CD14-positive monocyte (primary cell): ENCODE measurements at regions not wholly inside any gene's neighbourhood (a gene's known extent, or its start where the extent isn't known, plus 50 kb on each side); places are given as distances from the start of the nearest gene placed in this dataset.

Experiments
- DNase-seq, 3 donors: peaks; one replicate each; pipeline ENCODE4 v3.0.0-alpha.2; 2011 to 2022
- H2AFZ ChIP-seq: 2 replicates; pipeline ENCODE4 v1.6.0; 2012; ENCODE audit warnings: mild to moderate bottlenecking, low read depth, low read length, inconsistent platforms; ENCODE audit not compliant: insufficient read depth, poor library complexity, severe bottlenecking
- H3K27ac ChIP-seq, 2 donors: 1 replicate in 1 of 2; 2 replicates in 1 of 2; pipeline ENCODE4 v1.5.1; 2012 to 2013; ENCODE audit warnings: low read length in 2 of 2, control low read depth in 1 of 2, inconsistent platforms in 1 of 2, low read depth in 1 of 2, mild to moderate bottlenecking in 1 of 2
- H3K27me3 ChIP-seq, 2 donors: one replicate each; pipeline versions ENCODE4 v1.6.0 to v1.6.1; 2011 to 2013; ENCODE audit warnings: low read length in 2 of 2; ENCODE audit not compliant: control insufficient read depth in 2 of 2, insufficient read depth in 2 of 2
- H3K36me3 ChIP-seq, 2 donors: replicated peaks in 1 of 2; 1 replicate in 1 of 2; 2 replicates in 1 of 2; pipeline versions ENCODE4 v1.5.1 to v1.6.1; 2012 to 2013; ENCODE audit warnings: low read length in 2 of 2, control low read depth in 1 of 2, inconsistent platforms in 1 of 2, mild to moderate bottlenecking in 1 of 2; ENCODE audit not compliant: insufficient read depth in 2 of 2, control insufficient read depth in 1 of 2
- H3K4me1 ChIP-seq, 2 donors: 1 replicate in 1 of 2; 2 replicates in 1 of 2; pipeline versions ENCODE4 v1.5.1 to v1.6.1; 2012 to 2013; ENCODE audit warnings: low read length in 2 of 2, control low read depth in 1 of 2, inconsistent platforms in 1 of 2, mild to moderate bottlenecking in 1 of 2, moderate library complexity in 1 of 2; ENCODE audit not compliant: insufficient read depth in 2 of 2, control insufficient read depth in 1 of 2
- H3K4me2 ChIP-seq: replicated peaks from 2 replicates; pipeline ENCODE3; 2012; ENCODE audit warnings: low read length, moderate library complexity, mild to moderate bottlenecking; ENCODE audit not compliant: poor library complexity, severe bottlenecking; ENCODE audit errors: extremely low read depth
- H3K4me3 ChIP-seq, 3 experiments: fragments of 200-600 bp in 1 of 3; sonication (generic) in 1 of 3; replicated peaks in 1 of 3; 1 replicate in 2 of 3; 2 replicates in 1 of 3; pipeline ENCODE4 v1.5.1; 2011 to 2013; ENCODE audit warnings: low read length in 3 of 3, mild to moderate bottlenecking in 3 of 3, control low read depth in 2 of 3, low read depth in 2 of 3, inconsistent platforms in 1 of 3, moderate library complexity in 1 of 3
- H3K79me2 ChIP-seq: 2 replicates; pipeline ENCODE4 v1.6.0; 2012; ENCODE audit warnings: mild to moderate bottlenecking, control low read depth, inconsistent platforms, low read length, moderate library complexity; ENCODE audit not compliant: insufficient read depth
- H3K9ac ChIP-seq: 2 replicates; pipeline ENCODE4 v1.6.0; 2017; ENCODE audit warnings: low read length, mild to moderate bottlenecking; ENCODE audit not compliant: insufficient read depth, poor library complexity, severe bottlenecking
- H3K9me3 ChIP-seq, 2 donors: replicated peaks in 1 of 2; 1 replicate in 1 of 2; 2 replicates in 1 of 2; pipeline versions ENCODE4 v1.5.1 to v1.6.1; 2012 to 2013; ENCODE audit warnings: low read length in 2 of 2, control low read depth in 1 of 2; ENCODE audit not compliant: control insufficient read depth in 1 of 2, insufficient read depth in 1 of 2
- H4K20me1 ChIP-seq: 2 replicates; pipeline ENCODE4 v1.6.0; 2012; ENCODE audit warnings: mild to moderate bottlenecking, low read length, control low read depth, moderate library complexity; ENCODE audit not compliant: insufficient read depth
- H3K27ac Mint-ChIP-seq, 7 donors: one replicate each; pipeline ENCODE4 v1.8.0; 2020; ENCODE audit warnings: mild to moderate bottlenecking in 7 of 7, mixed read lengths in 7 of 7, moderate library complexity in 6 of 7, inconsistent platforms in 2 of 7
- H3K27me3 Mint-ChIP-seq, 3 donors: one replicate each; pipeline ENCODE4 v1.8.0; 2021 to 2022; ENCODE audit warnings: low read depth in 3 of 3, mild to moderate bottlenecking in 3 of 3, mixed read lengths in 3 of 3, moderate library complexity in 3 of 3, inconsistent platforms in 1 of 3
- H3K36me3 Mint-ChIP-seq, 2 donors: one replicate each; pipeline ENCODE4 v1.8.0; 2020; ENCODE audit warnings: mixed read lengths in 2 of 2, inconsistent platforms in 1 of 2, mild to moderate bottlenecking in 1 of 2
- H3K4me1 Mint-ChIP-seq: one replicate; pipeline ENCODE4 v1.8.0; 2020; ENCODE audit warnings: mild to moderate bottlenecking, mixed read lengths
- H3K4me3 Mint-ChIP-seq, 2 donors: one replicate each; pipeline ENCODE4 v1.8.0; 2020; ENCODE audit warnings: mild to moderate bottlenecking in 2 of 2, mixed read lengths in 2 of 2, moderate library complexity in 1 of 2
- H3K9me3 Mint-ChIP-seq, 7 donors: one replicate each; pipeline ENCODE4 v1.8.0; 2020 to 2022; ENCODE audit warnings: mixed read lengths in 7 of 7, mild to moderate bottlenecking in 6 of 7, moderate library complexity in 6 of 7, inconsistent platforms in 2 of 7
- WGBS: methylation state at CpG from one replicate; pipeline ENCODE4 v1.1.5; 2013; ENCODE audit warnings: missing lambda C conversion rate; ENCODE audit not compliant: insufficient coverage; 5-methylcytosine and 5-hydroxymethylcytosine counted together
- intact Hi-C, 2 donors: fragments of 100-400 bp; cut with micrococcal nuclease; formaldehyde crosslinking; loops; one replicate each; pipeline versions ENCODE4 v1.15.0 to v1.15.1; 2023
- TF ChIP-seq, protein P1 (sequence below): fragments of 200-600 bp; IDR thresholded peaks from one replicate; pipeline ENCODE4 v1.8.0; 2022; ENCODE audit warnings: antibody characterized with exemption, mild to moderate bottlenecking

- DNase-seq: peak in 1 of 3 donors; percentile 41
- intact Hi-C loops: loop anchor here in 1 of 2 donors (10.0 kb wide), 1 partner anchor 594 kb away; no protein-coding TSS in a partner anchor
- no peak overlapping the region for H3K4me3 ChIP-seq
- Mint-ChIP-seq H3K27me3 (peaks cover 0 to 3% (median 0%) of the 10 kb centered on the region in 3 donors), H3K9me3 (no peaks in the 10 kb centered on the region), H3K27ac (peak overlapping the region in 3 of 7 donors; percentile 14 to 41 (median 15)), H3K4me3 (no peak overlapping the region), H3K4me1 (peaks cover 60% of the 10 kb centered on the region), H3K36me3 (peaks cover 6 to 18% of the 10 kb centered on the region in 2 donors)
- H3K36me3 ChIP-seq: no peaks in the 10 kb centered on the region
- peaks cover 40 to 52% of the 10 kb centered on the region in 2 donors for H3K4me1 ChIP-seq
- no peak overlapping the region for H2AFZ ChIP-seq
- H3K27me3 ChIP-seq: no peaks in the 10 kb centered on the region
- H3K4me2 ChIP-seq: no peak overlapping the region
- TF ChIP-seq, protein P1, sequence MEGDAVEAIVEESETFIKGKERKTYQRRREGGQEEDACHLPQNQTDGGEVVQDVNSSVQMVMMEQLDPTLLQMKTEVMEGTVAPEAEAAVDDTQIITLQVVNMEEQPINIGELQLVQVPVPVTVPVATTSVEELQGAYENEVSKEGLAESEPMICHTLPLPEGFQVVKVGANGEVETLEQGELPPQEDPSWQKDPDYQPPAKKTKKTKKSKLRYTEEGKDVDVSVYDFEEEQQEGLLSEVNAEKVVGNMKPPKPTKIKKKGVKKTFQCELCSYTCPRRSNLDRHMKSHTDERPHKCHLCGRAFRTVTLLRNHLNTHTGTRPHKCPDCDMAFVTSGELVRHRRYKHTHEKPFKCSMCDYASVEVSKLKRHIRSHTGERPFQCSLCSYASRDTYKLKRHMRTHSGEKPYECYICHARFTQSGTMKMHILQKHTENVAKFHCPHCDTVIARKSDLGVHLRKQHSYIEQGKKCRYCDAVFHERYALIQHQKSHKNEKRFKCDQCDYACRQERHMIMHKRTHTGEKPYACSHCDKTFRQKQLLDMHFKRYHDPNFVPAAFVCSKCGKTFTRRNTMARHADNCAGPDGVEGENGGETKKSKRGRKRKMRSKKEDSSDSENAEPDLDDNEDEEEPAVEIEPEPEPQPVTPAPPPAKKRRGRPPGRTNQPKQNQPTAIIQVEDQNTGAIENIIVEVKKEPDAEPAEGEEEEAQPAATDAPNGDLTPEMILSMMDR: no peak
- H3K79me2 ChIP-seq: no peaks in the 10 kb centered on the region
- H4K20me1 ChIP-seq: no peaks in the 10 kb centered on the region
- 73% methylated on average over 5 of the region's 11 CpGs for WGBS
- H3K9ac ChIP-seq: no peak overlapping the region
- no peaks in the 10 kb centered on the region for H3K9me3 ChIP-seq
- H3K27ac ChIP-seq: peak overlapping the region in 1 of 2 donors; percentile 17
Observed at GRCh38 chr1:173418107-173418985, 58.8 kb upstream of the PRDX6 start.

GRCh38 chr1:173420330-173420806, 56.8 kb upstream of the PRDX6 start:
- peak overlapping the region in 3 of 7 donors; percentile 51 to 79 (median 62) for H3K27ac Mint-ChIP-seq
- peak overlapping the region in 1 of 2 donors; percentile 58 for H3K4me3 Mint-ChIP-seq
- Histone ChIP-seq H2AFZ (peak overlapping the region; percentile 57), H3K4me1 (peaks cover 38 to 47% of the 10 kb centered on the region in 2 donors), H3K9ac (no peak overlapping the region), H3K36me3 (no peaks in the 10 kb centered on the region), H3K4me2 (peak overlapping the region; percentile 39), H3K27ac (no peak overlapping the region), H3K27me3 (no peaks in the 10 kb centered on the region), H3K79me2 (no peaks in the 10 kb centered on the region), H3K4me3 (no peak overlapping the region), H4K20me1 (no peaks in the 10 kb centered on the region), H3K9me3 (no peaks in the 10 kb centered on the region)
- WGBS: 0% methylated on average over 3 of the region's 7 CpGs
- H3K27me3 Mint-ChIP-seq: peaks cover 0 to 3% (median 0%) of the 10 kb centered on the region in 3 donors
- H3K9me3 Mint-ChIP-seq: no peaks in the 10 kb centered on the region
- peaks cover 58% of the 10 kb centered on the region for H3K4me1 Mint-ChIP-seq
- DNase-seq: peak; percentile 72 to 83 (median 73)
- intact Hi-C loops: loop anchor here (5.0 to 10.0 kb wide), 3 partner anchors 402 to 676 kb away; partner anchors contain the start of genes CENPL (in 1 of the 2) and DARS2 (in 1 of the 2)
- H3K36me3 Mint-ChIP-seq: peaks cover 7 to 22% of the 10 kb centered on the region in 2 donors
- TF ChIP-seq, protein P1: peak; percentile 91
